Body of pancreas (tissue), 4 donors: ENCODE measurements at regions not wholly inside any gene's neighbourhood (a gene's known extent, or its start where the extent isn't known, plus 50 kb on each side); places are given as distances from the start of the nearest gene placed in this dataset.

Experiments used
- ATAC-seq: fragments of 150-250 bp; one replicate; pipeline ENCODE4 v1.9.1; 2016
- DNase-seq, 4 donors: peaks; one replicate each; pipeline ENCODE4 v3.0.0-alpha.2; 2019
- H3K27ac ChIP-seq, 4 donors: fragments of 200-600 bp; sonication (generic); 1 replicate in 3 of 4; 2 replicates in 1 of 4; pipeline versions ENCODE4 v1.5.1 to v1.6.1; 2016 to 2019; ENCODE audit warnings: mild to moderate bottlenecking in 1 of 4, mixed read lengths in 1 of 4, moderate library complexity in 1 of 4
- H3K27me3 ChIP-seq, 2 donors: fragments of 200-600 bp; sonication (generic); one replicate each; pipeline ENCODE4 v1.6.0; 2016; ENCODE audit warnings: mild to moderate bottlenecking in 1 of 2
- H3K36me3 ChIP-seq, 2 donors: fragments of 200-600 bp; sonication (generic); replicated peaks in 1 of 2; 2 replicates each; pipeline ENCODE4 v1.5.1; 2016; ENCODE audit warnings: low read depth in 2 of 2; ENCODE audit not compliant: insufficient read depth in 1 of 2
- H3K4me1 ChIP-seq: fragments of 200-600 bp; sonication (generic); one replicate; pipeline ENCODE4 v1.6.0; 2016
- H3K4me3 ChIP-seq, 2 donors: fragments of 200-600 bp; sonication (generic); 1 replicate in 1 of 2; 2 replicates in 1 of 2; pipeline ENCODE4 v1.5.1; 2016 to 2019
- H3K9me3 ChIP-seq, 3 donors: fragments of 200-600 bp; sonication (generic); 1 replicate in 2 of 3; 2 replicates in 1 of 3; pipeline ENCODE4 v1.5.1; 2016
- POLR2A ChIP-seq, 3 donors: fragments of 450-650 bp; IDR thresholded peaks; one replicate each; pipeline ENCODE4 v1.6.1; 2016; ENCODE audit warnings: antibody characterized with exemption in 3 of 3, mild to moderate bottlenecking in 2 of 3
- WGBS, 2 donors: methylation state at CpG; one replicate each; pipeline ENCODE4 v1.1.5; 2017; 5-methylcytosine and 5-hydroxymethylcytosine counted together
- intact Hi-C: fragments of 100-400 bp; cut with DNase I; formaldehyde crosslinking; loops from one replicate; pipeline ENCODE4 v1.15.1; 2023
- TF ChIP-seq, protein P1 (sequence below), 7 experiments: fragments of 450-650 bp in 4 of 7; fragments of 200-600 bp in 3 of 7; sonication (generic) in 3 of 7; IDR thresholded peaks; one replicate each; pipeline ENCODE4 v1.5.1; 2016 to 2019; ENCODE audit warnings: antibody characterized with exemption in 7 of 7

DNA sequence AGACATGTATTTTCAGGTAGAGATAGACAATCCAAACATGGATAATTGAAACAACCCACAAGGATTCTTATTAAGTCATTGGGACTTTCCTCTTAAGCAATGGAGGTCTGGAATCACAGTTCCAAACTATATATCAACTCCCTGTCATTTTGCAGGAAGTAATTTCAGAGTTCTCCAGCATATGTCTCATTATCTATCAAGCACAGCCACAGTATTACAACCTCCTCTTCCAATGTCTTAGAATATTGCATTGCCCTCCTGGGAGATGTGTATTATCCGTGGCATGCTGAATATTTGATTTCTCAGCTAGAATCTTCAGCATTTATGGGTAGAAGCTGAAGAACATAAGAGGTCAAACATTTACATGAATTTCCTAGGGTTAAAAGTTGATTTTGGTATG, 1255.8 kb downstream of the SORCS1 start:
- H3K27ac ChIP-seq, result no peak overlapping the region
- intact Hi-C loops, result no loop called here
- H3K4me1 ChIP-seq, result no peaks in the 10 kb centered on the region
- no peak for TF ChIP-seq POLR2A (IDR thresholded peaks at IDR 0.05)
- TF ChIP-seq, protein P1, sequence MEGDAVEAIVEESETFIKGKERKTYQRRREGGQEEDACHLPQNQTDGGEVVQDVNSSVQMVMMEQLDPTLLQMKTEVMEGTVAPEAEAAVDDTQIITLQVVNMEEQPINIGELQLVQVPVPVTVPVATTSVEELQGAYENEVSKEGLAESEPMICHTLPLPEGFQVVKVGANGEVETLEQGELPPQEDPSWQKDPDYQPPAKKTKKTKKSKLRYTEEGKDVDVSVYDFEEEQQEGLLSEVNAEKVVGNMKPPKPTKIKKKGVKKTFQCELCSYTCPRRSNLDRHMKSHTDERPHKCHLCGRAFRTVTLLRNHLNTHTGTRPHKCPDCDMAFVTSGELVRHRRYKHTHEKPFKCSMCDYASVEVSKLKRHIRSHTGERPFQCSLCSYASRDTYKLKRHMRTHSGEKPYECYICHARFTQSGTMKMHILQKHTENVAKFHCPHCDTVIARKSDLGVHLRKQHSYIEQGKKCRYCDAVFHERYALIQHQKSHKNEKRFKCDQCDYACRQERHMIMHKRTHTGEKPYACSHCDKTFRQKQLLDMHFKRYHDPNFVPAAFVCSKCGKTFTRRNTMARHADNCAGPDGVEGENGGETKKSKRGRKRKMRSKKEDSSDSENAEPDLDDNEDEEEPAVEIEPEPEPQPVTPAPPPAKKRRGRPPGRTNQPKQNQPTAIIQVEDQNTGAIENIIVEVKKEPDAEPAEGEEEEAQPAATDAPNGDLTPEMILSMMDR (IDR thresholded peaks at IDR 0.05), result no peak
- no peaks in the 10 kb centered on the region for H3K27me3 ChIP-seq
- no peak for ATAC-seq
- H3K36me3 ChIP-seq, result no peaks in the 10 kb centered on the region
- H3K4me3 ChIP-seq, result no peak overlapping the region
- H3K9me3 ChIP-seq, result no peaks in the 10 kb centered on the region
- DNase-seq, result no peak
- WGBS, 2 donors, result 56% methylated on average over 1 of the region's 1 CpG

DNA sequence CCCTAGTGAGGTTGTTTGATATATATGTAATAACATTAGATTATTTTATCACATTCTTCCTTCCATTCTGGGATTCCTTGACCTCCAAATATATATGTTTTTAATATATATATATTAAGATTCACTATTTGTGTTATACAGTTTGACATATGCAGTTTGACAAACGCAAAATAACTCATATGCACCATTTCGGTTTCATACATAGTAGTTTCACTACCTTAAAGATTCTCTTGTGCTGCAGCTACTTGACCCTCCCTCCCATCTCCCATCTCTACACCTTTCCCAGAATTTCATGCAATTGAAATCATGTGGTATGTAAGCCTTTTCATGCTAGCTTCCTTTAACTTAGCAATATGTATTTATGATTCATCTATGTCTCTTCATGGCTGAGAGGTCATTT, 1244.4 kb downstream of the SORCS3 start:
- intact Hi-C loops, result no loop called here
- DNase-seq (no peak), ATAC-seq (no peak)
- Histone ChIP-seq H3K27me3 (no peaks in the 10 kb centered on the region), H3K4me3 (no peak overlapping the region), H3K9me3 (peaks cover 0 to 3% (median 0%) of the 10 kb centered on the region in 3 donors), H3K27ac (no peak overlapping the region), H3K4me1 (no peaks in the 10 kb centered on the region), H3K36me3 (no peaks in the 10 kb centered on the region)
- WGBS, 2 donors, result 86 to 87% methylated on average over 2 of the region's 2 CpGs
- TF ChIP-seq, protein P1 (IDR thresholded peaks at IDR 0.05), result no peak
- no peak for TF ChIP-seq POLR2A (IDR thresholded peaks at IDR 0.05)

DNA sequence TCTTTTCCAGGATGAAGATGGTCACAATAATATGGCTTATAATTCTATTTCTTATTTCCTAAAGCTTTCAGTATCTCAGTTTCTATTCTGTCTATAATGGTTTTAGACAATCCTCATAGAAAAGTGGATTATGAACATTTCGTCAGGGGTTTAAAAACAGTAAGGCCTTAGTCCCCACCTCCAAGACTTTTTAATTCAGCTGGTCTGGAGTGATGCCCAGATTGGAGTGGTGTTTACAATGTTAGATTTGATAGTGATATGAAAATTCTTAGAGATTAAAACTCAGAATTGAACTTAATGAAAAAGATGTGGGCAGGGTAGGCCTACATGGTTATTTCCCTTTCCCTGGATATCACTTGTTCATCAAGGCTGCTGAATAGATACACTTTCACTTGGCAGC, 1238.3 kb downstream of the SORCS3 start:
- Histone ChIP-seq H3K27ac (no peak overlapping the region), H3K4me3 (no peak overlapping the region), H3K36me3 (no peaks in the 10 kb centered on the region), H3K9me3 (no peaks in the 10 kb centered on the region), H3K4me1 (no peaks in the 10 kb centered on the region), H3K27me3 (no peaks in the 10 kb centered on the region)
- ATAC-seq, result no peak
- no peak for TF ChIP-seq POLR2A (IDR thresholded peaks at IDR 0.05)
- TF ChIP-seq, protein P1 (IDR thresholded peaks at IDR 0.05), result no peak
- DNase-seq, result no peak
- 87 to 88% methylated on average over 1 of the region's 1 CpG for WGBS, 2 donors
- intact Hi-C loops, result no loop called here

DNA sequence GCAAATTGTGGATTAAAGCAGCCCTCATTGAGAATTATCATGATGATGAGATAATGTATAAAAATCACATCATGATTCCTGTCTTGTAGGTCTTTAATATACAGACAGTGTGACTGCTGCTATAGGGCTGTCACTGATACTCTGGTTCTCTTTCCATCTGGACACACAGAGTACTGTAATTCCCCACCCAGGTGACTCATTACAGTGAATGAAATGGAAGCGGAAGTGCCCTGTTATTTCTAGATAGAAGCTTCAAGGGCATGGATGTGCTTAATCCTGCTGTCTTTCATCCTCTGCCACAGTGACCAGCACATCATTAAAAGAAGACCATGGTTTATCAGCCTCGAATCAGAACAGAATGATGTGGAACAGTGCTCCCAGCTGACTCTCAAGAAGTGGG, 1234.0 kb downstream of the SORCS3 start:
- ATAC-seq, result no peak
- no peaks in the 10 kb centered on the region for H3K27me3 ChIP-seq
- TF ChIP-seq, protein P1 (IDR thresholded peaks at IDR 0.05), result no peak
- no peak for TF ChIP-seq POLR2A (IDR thresholded peaks at IDR 0.05)
- H3K4me3 ChIP-seq, result no peak overlapping the region
- no peaks in the 10 kb centered on the region for H3K9me3 ChIP-seq
- H3K27ac ChIP-seq, result no peak overlapping the region
- H3K36me3 ChIP-seq, result no peaks in the 10 kb centered on the region
- 73 to 75% methylated on average over 2 of the region's 2 CpGs for WGBS, 2 donors
- no peak for DNase-seq
- H3K4me1 ChIP-seq, result no peaks in the 10 kb centered on the region
- intact Hi-C loops, result no loop called here

- no peak overlapping the region for H3K27ac ChIP-seq
These were observed 1231.6 kb downstream of the SORCS3 start for GRCh38 chr10:105872665-105873064.

More at GRCh38 chr10:105872665-105873064, 1231.6 kb downstream of the SORCS3 start:
- Histone ChIP-seq H3K36me3 (no peaks in the 10 kb centered on the region), H3K4me1 (no peaks in the 10 kb centered on the region), H3K4me3 (no peak overlapping the region), H3K9me3 (no peaks in the 10 kb centered on the region), H3K27me3 (no peaks in the 10 kb centered on the region)
- intact Hi-C loops, result no loop called here
- TF ChIP-seq, protein P1 (IDR thresholded peaks at IDR 0.05), result no peak
- no peak for TF ChIP-seq POLR2A (IDR thresholded peaks at IDR 0.05)
- DNase-seq (no peak), ATAC-seq (no peak)
- 53 to 61% methylated on average over 4 of the region's 4 CpGs for WGBS, 2 donors
